GM19463 (cell line): ENCODE measurements at regions not wholly inside any gene's neighbourhood (a gene's known extent, or its start where the extent isn't known, plus 50 kb on each side); places are given as distances from the start of the nearest gene placed in this dataset.
"Not testable (repeated sequence)": the region's sequence is repeated elsewhere in the genome, so short reads cannot be mapped to it uniquely, and the experiment has no call there.

Experiments
- ATAC-seq: cut with Tn5 transposase; IDR thresholded peaks from one replicate; pipeline ENCODE4 v1.9.1; 2021; ENCODE audit warnings: mild to moderate bottlenecking, moderate library complexity; ENCODE audit not compliant: unreplicated experiment

DNA sequence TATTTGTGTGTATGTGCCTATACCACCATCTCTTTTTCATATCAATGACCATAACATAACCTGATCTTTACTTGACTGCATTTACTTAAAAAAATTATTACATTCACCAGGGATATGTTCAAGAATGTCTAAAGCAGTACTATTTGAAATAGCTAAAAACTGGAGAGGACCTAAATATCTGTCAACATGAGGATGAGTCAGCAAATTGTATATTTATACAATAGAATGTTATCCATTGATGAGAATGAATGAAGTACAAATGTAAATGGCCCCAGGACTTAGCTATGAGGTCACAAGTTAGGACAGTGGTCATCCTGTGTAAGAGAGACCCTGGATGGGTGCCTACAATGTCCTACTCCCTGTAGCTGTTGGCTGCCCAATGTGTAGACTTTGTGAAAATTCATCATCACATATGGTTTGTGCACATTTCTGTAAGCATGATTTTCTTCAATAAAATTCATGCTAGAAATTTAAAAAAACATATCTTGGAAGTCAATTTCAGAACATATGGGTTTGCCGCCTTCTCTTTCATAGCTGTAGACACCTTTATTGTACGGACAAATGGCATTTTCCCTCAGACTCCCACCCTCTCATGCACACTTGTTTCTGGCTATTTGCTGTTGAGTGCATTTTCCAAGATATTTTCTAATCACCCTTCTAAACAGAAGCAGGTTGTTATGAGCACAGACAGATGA, 202.4 kb downstream of the CDH26 start:
- no peak for ATAC-seq

DNA sequence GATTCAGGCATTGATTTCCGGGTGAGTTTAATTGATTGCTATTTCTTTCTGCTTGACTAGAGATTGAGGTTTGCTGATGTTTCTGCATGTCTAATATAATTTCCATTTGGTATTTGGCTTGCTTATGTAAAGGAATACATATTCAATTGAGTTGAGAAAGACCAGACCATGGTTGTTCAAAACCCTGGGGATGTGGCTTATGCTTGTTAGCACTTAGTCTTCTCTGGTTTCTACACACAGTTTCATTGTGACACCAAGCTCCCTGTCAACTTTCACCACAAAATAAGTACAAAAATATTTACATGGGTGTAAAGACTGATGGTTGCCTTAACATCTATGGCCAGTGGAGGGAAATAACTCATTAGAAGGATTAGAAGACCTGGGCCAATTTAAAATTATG, 209.6 kb downstream of the CDH26 start:
- no peak for ATAC-seq

DNA sequence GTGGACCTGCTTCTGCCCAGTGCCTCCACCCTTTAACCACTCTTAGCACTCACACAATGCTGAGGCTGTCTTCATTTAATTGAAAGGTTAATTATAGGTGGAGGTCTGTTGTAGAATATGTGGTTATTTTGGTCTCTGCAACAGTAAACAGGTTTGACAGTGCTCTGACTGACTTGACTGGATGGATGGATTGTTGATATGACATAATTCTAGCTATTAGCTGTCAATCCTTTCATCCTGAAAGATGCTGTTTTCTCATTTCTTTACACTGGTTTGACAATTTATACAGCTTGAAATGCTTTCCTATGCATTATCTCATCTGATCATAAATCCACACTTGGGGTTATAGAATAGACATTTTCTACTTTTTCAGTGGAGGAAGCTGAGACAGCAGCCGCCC, 210.7 kb downstream of the CDH26 start:
- ATAC-seq, result no peak

DNA sequence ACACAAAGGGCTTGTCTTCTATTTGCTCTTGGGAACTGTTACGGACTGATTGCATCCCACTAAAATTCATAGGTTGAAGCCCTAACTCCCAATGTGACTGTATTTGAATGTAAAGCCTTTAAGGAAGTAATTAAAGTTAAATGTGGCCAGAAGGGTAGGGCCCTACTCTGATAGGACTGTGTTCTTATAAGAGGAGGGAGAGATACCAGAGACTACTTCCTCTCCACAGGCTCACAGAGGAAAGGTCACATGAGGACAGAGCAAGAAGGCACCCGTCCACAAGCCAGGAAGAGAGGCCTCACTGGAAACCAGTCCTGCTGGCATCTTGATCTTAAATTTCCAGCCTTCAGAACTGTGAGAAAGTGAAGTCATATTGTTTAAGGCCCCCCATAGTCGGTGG, 211.9 kb downstream of the CDH26 start:
- no peak for ATAC-seq

DNA sequence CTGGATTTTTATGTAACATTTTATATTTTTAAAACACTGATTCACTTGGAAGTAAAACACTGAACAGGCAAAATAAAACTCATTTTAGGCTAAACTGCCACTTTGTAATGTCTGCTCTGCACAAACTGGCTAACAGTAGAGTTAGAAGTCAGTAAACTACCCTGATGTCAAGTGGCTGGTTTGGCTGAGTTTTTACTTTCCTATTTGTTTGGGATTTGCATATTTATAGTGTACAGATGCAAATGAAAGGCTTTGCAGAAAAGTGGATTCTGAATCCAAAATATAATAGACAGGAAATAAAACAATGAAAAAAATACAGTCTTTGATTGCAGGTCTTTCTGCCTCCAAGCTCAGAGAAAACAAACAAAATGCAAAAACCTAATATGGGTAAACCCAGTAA, 213.1 kb downstream of the CDH26 start:
- ATAC-seq, result no peak

DNA sequence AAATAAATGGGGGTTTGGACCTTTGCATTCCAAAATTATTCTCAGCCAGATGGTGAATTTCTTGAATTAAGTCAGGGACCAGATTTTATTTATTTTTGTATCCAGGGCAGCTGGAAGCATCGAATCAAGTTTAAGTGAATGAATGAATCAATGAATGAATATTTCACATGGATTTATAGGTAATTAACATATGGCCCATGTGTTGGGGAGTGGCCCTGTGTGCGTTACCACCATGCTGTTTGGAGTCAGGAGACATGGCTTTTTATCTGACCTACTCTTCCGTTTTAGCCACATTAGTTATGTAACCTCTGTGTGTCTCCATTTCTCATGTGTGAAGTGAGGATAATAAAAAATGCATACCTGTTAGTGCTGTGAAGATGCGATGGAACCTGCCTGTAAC, 213.5 kb downstream of the CDH26 start:
- ATAC-seq, result no peak

DNA sequence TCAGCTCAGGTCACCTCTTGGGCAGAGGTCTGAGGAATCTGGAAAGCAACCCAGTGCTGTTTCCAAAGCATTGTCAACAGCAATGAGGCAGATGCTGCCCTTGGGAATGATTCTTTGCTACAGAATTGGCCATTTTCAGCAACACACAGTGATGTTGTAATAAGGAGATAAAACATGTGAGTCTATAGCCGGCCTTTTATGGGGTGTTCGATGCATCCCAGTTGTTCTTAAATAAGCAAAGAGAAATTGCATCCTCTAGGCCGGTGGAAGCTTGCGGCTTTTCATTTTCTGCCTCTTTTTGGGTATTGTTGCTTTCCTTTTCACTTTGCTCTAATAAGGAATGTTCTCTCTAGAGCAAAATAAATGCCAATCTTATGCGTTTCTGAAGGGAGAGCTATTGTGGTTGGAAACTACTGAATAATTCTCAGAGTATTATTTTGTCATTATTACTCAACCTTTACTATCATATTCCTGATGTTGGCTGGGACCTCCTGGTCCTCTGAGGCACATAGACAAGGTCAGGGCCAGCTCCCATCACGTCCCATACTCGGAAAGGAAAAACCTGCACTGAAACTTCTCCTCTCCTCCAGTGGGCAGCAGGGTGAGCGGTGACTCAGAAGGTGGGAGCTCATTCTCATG, 214.2 kb downstream of the CDH26 start:
- no peak for ATAC-seq

DNA sequence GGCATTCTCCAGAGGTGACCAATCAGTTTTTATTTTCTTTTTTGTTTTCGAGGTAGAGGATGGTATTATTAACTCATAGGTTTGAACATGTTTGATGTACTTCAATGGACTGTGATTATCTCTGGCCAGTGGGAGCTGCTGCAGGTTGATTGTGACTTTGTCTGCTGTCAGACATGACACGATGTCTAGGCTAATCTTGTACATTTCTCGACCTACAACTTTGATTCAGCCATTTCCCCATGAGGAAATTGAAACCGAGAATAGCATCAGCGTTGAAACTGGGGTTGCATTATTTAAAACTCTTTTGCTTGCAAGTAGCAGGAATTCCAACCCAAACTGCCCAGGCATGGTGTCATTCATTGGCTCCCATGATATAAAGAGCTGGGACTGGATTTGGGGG, 218.9 kb downstream of the CDH26 start:
- no peak for ATAC-seq

DNA sequence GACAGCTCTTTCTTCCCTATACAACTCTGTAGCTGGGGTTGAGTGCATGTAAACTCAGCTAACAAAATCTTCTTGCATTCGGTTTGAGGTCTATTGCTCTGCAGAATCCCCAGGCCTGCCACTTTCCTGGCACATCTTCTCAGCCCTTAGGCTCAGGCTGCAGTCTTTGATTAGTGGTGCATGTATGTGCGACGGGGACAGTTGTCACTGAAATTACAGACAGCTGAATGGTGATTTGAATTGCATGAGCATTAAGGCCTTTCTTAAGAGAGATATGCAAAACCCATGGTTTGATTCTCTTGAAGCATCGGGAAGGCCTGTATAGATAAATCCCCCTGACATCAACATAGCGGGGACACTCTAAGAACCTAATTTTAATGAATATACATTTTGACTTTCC, 222.8 kb downstream of the CDH26 start:
- no peak for ATAC-seq

DNA sequence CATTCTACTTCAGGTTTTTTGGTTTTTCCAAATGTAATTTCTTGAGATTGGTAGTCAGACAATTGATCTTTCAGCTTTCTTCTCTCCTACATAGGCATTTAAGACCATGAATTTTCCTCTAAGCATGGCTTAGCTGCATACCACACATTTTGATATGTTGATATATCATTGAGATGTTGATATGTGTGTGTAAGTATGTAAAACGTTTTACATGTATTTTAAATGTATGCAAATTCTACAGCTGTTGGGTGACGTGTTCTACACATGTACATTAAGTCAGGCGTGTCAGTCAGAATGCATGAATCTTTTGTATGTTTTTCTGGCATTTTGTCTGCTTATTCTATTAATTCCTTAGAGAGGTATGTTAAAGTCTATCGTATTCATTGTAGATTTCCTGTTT, 228.2 kb downstream of the CDH26 start:
- ATAC-seq, result no peak

DNA sequence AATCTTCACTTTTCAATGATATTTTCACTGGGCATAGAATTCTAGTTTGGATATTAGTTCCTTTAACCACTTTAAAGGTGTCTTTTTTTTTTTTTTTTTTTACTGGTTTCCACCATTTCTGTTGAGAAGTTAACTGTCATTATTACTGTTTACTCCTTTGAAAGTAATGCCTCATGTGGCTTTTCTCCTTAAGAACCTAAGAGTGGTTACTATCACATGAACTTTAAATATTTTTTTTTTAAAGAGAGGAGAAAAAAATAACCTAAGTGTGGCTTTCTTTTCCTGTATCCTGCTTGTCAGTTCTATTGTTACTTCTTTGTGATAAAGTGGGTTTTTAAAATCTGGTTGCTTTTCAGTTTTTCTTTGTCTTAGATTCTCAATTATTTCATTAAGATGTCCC, 229.5 kb downstream of the CDH26 start:
- ATAC-seq, result no peak

DNA sequence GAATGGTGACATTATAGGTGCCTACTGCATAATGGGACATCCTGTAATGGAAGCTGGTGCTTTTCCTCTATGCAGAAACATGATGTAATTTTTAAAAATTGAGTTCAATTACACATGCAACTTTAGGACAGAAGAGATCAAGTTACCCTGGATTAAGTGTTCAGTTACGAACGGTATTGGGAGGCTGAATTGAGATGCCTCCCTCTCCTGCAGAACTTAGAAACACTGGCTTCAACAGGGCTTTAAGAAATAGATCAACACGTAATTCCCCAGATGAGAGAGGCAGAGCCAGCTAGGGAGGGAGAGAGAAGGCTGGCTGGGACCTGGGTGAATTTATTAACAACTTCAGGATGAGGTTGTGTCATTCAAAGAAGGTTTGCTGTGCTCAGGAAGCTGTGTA, 232.8 kb downstream of the CDH26 start:
- ATAC-seq, result no peak

DNA sequence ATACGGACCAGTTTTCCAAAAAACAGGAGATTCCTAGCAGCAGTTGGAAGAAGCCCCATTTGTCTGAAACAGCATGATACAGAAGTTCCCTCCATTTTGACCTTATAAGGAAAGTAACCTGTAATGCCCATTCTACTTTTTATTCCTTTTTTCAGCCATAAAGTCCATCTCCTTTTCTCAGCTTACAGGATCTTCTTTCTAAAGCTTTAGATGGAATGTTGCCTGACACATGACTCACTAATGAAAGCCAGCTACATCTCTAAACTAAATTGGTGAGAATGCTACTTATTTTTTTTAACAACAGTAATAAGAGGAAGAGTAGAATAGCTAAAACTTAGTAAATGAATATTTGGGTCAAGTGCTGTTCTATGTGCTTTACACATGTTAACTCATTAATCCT, 234.1 kb downstream of the CDH26 start:
- no peak for ATAC-seq

DNA sequence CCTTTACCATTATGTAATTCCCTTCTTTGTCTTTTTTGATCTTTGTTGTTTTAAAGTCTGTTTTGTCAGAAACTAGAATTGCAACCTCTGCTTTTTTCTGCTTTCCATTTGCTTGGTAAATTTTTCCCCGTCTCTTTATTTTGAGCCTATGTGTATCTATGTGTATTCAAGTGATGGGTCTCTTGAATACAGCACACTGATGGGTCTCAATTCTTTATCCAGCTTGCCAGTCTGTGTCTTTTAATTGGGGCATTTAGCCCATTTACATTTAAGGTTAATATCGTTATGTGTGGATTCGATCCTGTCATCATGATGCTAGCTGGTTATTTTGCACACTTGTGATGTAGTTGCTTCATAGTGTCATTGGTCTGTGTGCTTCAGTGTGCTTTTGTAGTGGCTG, 240.9 kb downstream of the CDH26 start:
- ATAC-seq, result not testable (repeated sequence)

DNA sequence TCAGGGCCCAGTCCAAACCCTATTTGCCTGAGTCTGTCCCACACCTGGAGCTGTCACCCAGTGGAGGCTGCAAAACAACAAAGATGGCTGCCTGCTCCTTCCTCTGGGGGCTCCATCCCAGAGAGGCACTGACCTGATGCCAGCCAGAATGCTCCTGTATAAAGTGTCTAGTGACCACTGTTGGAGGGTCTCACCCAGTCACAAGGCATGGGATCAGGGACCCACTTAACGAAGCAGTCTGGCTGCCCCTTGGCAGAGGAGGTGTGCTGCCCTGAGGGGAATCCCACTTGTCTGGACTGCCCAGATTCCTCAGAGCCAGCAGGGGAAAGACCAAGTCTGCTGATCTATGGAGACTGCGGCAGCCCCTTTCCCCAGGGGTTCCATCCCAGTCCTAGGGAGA, 241.6 kb downstream of the CDH26 start:
- ATAC-seq, result no peak

DNA sequence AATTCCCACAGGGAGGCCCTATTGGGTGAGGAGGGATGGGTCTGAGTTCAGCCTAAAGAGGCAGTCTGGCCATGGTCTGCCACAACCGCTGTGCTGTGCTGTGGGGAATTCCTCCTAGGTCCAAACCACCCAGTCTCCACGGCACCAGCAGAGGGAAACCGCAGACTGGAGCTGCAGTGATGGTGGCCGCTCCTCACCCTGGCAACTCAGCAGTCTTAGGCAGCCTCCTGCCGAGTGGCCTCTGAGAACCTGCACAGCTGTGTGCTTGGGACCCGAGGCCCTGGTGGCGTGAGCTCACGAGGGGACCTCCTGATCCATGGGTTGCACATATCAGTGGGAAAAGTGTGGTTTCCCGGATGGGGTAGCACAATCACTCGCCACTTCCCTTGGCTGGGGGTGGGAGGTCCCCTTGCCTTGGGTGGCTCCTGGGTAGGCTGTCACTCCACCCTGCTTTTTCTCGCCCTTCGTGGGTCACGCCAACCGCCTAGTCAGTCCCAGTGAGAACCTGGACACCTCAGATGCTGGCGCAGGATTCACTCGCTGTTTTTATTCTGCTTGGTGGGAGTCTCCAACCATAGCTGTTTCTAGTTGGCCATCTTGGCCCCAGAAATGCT, 242.2 kb downstream of the CDH26 start:
- ATAC-seq, result no peak

DNA sequence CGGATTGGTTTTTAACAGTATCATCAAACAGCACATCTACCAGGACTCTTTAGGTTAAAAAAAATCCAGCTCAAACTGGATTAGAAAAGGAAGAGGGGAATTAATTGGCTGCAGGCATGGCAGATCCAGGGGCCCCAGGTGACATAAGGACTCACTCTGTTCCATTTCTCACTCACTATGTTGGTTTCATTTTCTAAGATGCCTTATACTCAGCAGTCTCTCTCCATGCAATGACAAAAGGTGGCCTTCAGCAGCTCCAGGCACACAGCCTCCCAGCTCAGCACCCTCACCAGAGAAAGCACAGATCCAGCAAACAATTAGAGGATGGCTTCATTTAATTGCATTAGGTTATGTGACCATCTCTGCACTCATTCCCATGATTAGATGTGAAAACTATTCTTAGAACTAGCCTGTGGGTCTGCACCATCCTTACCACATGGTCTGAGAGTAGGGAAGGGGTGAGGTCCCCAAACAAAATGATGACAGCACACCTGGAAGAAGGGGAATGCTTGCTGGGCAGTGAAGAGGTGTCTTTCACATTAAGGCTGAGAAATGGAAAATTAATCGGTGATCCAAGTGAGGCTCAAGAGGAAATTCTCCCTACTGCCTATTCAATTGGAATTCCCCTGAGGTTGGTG, 243.1 kb downstream of the CDH26 start:
- no peak for ATAC-seq

DNA sequence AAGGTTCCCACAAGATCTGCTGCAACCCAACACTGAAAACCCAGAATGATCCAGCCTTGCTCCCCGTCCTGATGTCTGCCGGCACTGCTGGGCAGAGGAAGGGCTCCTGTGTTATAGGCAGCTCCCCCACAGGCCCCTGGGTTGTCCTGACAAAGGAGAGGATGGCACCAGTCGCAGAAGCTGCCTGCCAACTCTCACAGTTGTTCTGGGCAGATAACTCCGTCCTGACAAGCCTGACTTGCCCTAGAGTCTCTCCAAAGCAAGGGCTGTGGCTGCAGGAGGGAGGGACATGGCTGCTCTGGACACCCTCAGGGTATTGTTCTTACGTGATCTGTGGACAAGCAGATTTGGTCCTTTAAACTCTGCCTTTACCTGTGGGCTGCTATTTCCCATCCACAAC, 243.8 kb downstream of the CDH26 start:
- no peak for ATAC-seq

DNA sequence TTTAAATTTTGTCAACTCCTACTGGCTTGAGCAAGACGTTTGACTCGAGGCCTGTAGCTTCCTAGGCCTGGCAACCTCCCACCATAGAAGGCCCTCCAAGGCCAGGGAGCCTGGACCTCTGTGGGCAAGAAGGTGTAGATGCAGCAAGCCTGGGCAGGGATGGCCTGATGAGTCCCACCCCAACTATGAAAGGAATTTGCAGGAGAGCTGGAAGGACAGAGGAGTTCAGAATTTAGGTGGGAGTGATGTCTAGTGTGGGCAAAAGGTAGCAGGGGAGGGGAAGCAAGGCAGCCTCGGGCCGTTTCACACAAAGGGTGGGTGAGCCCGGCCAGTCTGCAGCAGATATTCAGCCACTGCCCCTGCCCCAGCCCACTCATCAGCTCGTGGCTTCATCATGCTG, 245.2 kb downstream of the CDH26 start:
- no peak for ATAC-seq

DNA sequence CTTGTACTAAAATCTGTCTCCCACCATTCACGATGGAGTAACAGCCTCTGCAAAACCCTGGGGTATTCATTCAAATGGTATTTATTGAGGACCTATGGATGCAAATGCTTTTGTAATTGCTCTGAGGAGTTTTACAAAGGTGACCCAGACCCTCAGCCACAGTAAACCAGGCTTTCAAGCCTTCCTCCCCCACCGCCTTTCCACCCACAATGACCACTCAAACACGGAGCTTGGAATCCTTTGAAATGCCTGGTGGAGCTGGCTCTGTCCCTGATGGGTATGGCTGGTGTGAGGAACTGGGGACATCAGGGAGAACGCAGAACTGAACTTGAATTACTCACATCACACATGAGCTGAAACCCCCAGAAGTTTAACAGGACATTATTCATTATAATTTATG, 246.4 kb downstream of the CDH26 start:
- no peak for ATAC-seq

DNA sequence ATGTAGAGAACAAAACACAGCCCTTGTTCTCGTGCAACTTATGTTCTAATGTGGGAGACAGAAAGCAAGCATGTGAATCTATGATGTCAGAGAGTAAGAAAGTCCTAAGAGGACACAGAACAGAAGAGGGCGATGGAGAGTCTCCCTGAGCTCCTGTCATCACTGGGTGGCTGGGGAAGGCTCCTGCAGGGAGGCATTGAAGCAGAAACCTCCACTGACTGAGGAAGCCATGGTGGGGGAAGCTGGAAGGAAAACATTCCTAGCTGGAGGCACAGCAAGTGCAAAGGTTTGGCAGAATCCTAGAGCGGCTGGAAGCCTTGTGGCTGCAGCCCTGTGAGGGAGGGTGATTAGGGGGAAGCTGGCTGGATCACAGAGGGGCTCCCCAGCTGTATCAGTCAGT, 248.0 kb downstream of the CDH26 start:
- ATAC-seq, result no peak

DNA sequence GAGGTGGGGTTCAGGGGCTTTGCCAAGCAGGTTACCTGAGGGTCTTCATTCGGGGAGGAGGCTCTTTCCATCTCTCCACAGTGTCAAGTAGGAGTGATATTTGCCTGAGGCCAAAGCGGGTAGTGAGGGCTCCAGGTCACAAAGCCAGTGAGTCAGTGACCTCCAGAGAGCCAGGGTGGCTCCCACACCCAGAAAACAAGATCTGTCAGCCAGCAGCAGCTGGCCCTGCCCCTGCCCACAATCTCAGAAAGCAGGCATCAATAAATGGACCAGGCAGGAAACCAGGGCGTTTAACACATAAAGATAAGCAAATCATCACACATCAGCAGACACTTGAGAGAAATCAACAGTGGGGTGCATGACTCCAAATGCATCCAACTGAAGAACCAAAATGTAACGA, 250.8 kb downstream of the CDH26 start:
- ATAC-seq, result no peak
